Adrenal gland (tissue), 9 donors: ENCODE measurements at regions not wholly inside any gene's neighbourhood (a gene's known extent, or its start where the extent isn't known, plus 50 kb on each side); places are given as distances from the start of the nearest gene placed in this dataset.
"Not testable (repeated sequence)": the region's sequence is repeated elsewhere in the genome, so short reads cannot be mapped to it uniquely, and the experiment has no call there.

Experiments used
- DNase-seq, 7 donors: peaks; one replicate each; pipeline ENCODE4 v3.0.0-alpha.2; 2019 to 2020
- H3K27ac ChIP-seq, 5 donors: fragments of 200-600 bp; sonication (generic) in 4 of 5; 1 replicate in 3 of 5; 2 replicates in 2 of 5; pipeline versions ENCODE4 v1.5.1 to v1.8.0; 2016 to 2020; ENCODE audit warnings: mild to moderate bottlenecking in 1 of 5
- H3K27me3 ChIP-seq: fragments of 200-600 bp; 2 replicates; pipeline ENCODE4 v1.8.0; 2021
- H3K36me3 ChIP-seq, 2 donors: fragments of 200-600 bp; replicated peaks in 1 of 2; 1 replicate in 1 of 2; 2 replicates in 1 of 2; pipeline versions ENCODE4 v1.5.1 to v1.8.0; 2018 to 2022
- H3K4me1 ChIP-seq, 2 donors: fragments of 200-600 bp; replicated peaks in 1 of 2; 1 replicate in 1 of 2; 2 replicates in 1 of 2; pipeline versions ENCODE4 v1.5.1 to v1.8.0; 2018 to 2021
- H3K4me3 ChIP-seq, 4 donors: fragments of 200-600 bp; sonication (generic) in 3 of 4; one replicate each; pipeline ENCODE4 v1.5.1; 2016 to 2018
- H3K9me3 ChIP-seq, 3 donors: fragments of 200-600 bp; sonication (generic) in 1 of 3; replicated peaks in 1 of 3; 1 replicate in 2 of 3; 2 replicates in 1 of 3; pipeline versions ENCODE4 v1.5.1 to v1.8.0; 2016 to 2021
- POLR2A ChIP-seq, 2 donors: fragments of 450-650 bp; IDR thresholded peaks; one replicate each; pipeline ENCODE4 v1.6.1; 2017; ENCODE audit warnings: antibody characterized with exemption in 2 of 2, mild to moderate bottlenecking in 2 of 2, moderate library complexity in 1 of 2
- WGBS, 4 donors: extraction: QIAGEN DNeasy Blood & Tissue Kit in 2 of 4; methylation state at CpG; one replicate each; pipeline versions ENCODE4 v1.1.5 to v1.1.7; 2013 to 2017; 5-methylcytosine and 5-hydroxymethylcytosine counted together
- intact Hi-C, 2 donors: fragments of 100-400 bp; cut with DNase I; formaldehyde crosslinking; loops; one replicate each; pipeline versions ENCODE4 v1.14.1 to v1.15.0; 2022 to 2023
- TF ChIP-seq, protein P1 (sequence below), 6 experiments: fragments of 450-650 bp in 4 of 6; fragments of 200-600 bp in 2 of 6; sonication (generic) in 1 of 6; IDR thresholded peaks; 1 replicate in 5 of 6; 2 replicates in 1 of 6; pipeline versions ENCODE4 v1.5.1 to v1.8.0; 2016 to 2021; ENCODE audit warnings: antibody characterized with exemption in 6 of 6, mild to moderate bottlenecking in 2 of 6, moderate library complexity in 1 of 6
- donor health status: healthy with polysubstance abuse.
- donor health status: Bipolar disorder and iron deficiency.
- donor health status: DM: yes; HTN: yes; CAD: no.
- donor health status: DM: no; HTN: no; CAD: no.
- donor health status: DM: no; HTN: no; CAD: no.

DNA sequence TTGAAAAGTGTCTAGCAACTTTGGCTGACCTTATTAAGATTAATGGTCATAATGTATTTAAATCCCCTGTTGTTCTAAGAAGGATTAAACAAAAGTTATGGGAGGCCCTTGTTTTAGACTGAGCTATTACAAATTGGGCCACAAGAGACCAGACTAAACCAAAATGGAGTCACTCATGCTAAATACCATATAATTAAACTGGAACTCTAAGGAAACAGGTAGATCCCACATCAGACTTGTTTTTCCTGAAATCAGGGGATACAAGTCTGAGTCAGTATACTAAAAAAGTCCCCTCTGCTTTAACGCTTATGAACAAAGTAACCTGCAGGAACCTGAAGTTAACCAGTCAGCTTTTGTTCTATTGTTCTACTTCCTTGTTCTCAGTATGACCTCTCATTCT is 305.9 kb upstream of the SGCG start:
- no peaks in the 10 kb centered on the region for H3K9me3 ChIP-seq
- 39 to 78% (median 73%) methylated on average over 1 of the region's 1 CpG for WGBS, 4 donors
- H3K4me3 ChIP-seq, result no peak overlapping the region
- no peaks in the 10 kb centered on the region for H3K36me3 ChIP-seq
- TF ChIP-seq POLR2A (IDR thresholded peaks at IDR 0.05), result no peak
- TF ChIP-seq, protein P1, sequence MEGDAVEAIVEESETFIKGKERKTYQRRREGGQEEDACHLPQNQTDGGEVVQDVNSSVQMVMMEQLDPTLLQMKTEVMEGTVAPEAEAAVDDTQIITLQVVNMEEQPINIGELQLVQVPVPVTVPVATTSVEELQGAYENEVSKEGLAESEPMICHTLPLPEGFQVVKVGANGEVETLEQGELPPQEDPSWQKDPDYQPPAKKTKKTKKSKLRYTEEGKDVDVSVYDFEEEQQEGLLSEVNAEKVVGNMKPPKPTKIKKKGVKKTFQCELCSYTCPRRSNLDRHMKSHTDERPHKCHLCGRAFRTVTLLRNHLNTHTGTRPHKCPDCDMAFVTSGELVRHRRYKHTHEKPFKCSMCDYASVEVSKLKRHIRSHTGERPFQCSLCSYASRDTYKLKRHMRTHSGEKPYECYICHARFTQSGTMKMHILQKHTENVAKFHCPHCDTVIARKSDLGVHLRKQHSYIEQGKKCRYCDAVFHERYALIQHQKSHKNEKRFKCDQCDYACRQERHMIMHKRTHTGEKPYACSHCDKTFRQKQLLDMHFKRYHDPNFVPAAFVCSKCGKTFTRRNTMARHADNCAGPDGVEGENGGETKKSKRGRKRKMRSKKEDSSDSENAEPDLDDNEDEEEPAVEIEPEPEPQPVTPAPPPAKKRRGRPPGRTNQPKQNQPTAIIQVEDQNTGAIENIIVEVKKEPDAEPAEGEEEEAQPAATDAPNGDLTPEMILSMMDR (IDR thresholded peaks at IDR 0.05), result no peak
- intact Hi-C loops, result no loop called here
- no peaks in the 10 kb centered on the region for H3K4me1 ChIP-seq
- no peak overlapping the region for H3K27ac ChIP-seq
- H3K27me3 ChIP-seq, result no peaks in the 10 kb centered on the region
- no peak for DNase-seq

DNA sequence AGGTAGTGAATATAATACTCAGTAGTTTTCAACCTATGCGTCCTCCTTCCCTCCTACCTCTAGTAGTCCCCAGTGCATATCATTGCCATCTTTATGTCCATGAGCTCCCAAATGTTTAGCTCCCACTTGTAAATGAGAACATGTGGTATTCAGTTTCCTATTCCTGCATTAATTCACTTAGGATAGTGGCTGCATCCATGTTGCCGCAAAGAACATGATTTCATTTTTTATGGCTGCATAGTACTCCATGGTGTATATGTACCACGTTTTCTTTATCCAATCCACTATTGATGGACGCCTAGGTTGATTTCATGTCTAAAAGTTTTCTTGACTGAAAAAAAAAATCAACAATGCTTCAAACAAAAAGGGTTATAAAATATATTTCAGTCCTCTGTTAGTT is 303.4 kb upstream of the SGCG start:
- no peak for DNase-seq
- Histone ChIP-seq H3K27me3 (no peaks in the 10 kb centered on the region), H3K27ac (no peak overlapping the region), H3K36me3 (no peaks in the 10 kb centered on the region), H3K4me3 (no peak overlapping the region), H3K9me3 (no peaks in the 10 kb centered on the region), H3K4me1 (no peaks in the 10 kb centered on the region)
- WGBS, 4 donors, result 68 to 89% (median 82%) methylated on average over 4 of the region's 4 CpGs
- intact Hi-C loops, result no loop called here
- TF ChIP-seq POLR2A (IDR thresholded peaks at IDR 0.05), result no peak
- TF ChIP-seq, protein P1 (IDR thresholded peaks at IDR 0.05), result no peak

DNA sequence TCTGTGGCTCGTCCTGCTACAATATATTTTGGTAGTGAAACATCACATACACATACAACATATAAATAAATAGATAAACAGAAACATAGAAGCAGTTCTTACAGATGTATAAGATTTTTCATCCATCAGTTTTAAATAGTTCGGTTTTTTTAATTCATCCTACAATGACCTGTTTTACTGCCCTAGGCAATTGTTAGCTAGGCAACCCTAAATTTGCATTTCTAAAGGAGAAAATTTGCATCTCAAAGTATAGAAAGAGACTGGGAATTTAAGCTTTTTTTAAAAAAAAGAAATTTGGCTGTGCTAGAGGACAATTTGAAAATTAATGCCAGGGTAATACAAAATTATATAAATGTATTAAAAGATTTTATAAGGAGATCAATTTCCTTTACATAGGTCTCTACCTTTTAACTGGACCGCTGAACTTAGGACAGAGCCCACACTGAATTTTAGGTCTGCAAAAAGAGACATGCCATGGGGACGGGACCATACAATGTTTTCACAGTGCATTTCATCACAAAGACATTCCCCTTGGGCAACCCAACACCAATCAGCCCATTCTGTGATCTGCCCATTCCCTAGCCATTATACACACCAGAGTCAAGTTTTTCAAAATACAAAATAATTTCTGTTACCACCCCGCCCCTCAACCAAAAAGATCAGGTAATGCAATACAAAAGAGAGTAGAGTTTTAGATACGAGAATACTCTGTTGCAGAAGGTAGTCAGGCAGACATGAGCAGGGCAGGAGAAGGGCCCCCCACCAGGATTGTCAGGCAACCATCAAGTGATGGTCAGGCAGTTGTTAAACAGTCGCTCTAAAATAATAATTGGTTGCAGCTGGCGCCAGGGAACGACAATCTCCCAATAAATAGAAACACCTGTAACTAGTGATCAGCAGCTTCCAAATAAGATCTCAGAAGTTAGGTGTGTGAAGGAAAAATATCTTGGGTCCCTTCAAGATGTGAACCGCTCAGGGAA is 299.7 kb upstream of the SGCG start:
- H3K4me1 ChIP-seq, result no peaks in the 10 kb centered on the region
- intact Hi-C loops, result no loop called here
- WGBS, 4 donors, result 79 to 87% (median 85%) methylated on average over 10 of the region's 10 CpGs

DNA sequence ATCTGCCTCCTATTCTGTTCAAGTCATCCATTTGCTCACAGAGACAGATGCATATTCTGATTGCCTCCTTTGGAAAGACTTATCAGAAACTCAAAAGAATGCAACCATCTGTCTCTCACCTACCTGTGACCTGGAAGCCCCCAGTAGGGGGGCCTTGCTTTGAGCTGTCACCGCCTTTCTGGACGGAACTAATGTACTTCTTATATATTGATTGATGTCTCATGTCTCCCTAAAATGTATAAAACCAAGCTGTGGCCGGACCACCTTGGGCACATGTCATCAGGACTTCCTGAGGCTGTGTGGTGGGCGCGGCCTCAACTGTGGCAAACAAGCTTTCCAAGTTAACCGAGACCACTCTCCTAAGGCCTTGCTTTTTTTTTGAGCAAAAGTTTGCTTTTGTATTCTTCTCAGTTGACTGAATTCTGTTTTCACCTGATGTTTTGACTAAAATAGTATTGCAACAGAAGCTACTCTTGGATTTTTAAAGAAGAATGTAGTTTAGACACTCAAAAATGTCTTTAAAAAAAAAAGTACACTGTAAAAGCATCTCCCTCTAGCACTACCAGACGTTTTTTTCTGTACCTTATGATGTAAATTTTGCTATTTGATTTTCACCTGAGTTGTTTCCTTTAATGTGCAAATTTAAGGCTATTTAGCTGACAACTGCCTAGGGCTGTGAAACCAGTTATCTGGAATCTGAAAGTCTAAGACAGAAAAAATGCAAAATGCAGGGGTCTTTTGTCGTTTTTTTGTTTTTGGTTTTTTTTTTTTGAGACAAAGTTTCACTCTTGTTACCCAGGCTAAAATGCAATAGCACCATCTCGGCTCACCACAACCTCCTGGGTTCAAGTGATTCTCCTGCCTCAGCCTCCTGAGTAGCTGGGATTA is 298.8 kb upstream of the SGCG start:
- WGBS, 4 donors, result 71 to 81% (median 75%) methylated on average over 9 of the region's 9 CpGs
- H3K36me3 ChIP-seq, H3K27me3 ChIP-seq, H3K9me3 ChIP-seq, intact Hi-C loops, H3K27ac ChIP-seq, H3K4me3 ChIP-seq, H3K4me1 ChIP-seq, DNase-seq: not testable (repeated sequence)

More for the DNA sequence above, 299.7 kb upstream of the SGCG start:
- no peaks in the 10 kb centered on the region for H3K36me3 ChIP-seq
- H3K4me3 ChIP-seq, result no peak overlapping the region
- no peak for DNase-seq
- TF ChIP-seq POLR2A (IDR thresholded peaks at IDR 0.05), result no peak
- TF ChIP-seq, protein P1 (IDR thresholded peaks at IDR 0.05), result no peak
- no peak overlapping the region for H3K27ac ChIP-seq
- no peaks in the 10 kb centered on the region for H3K9me3 ChIP-seq
- no peaks in the 10 kb centered on the region for H3K27me3 ChIP-seq
